Iris pigment epithelial cell (primary cell): ENCODE measurements at regions not wholly inside any gene's neighbourhood (a gene's known extent, or its start where the extent isn't known, plus 50 kb on each side); places are given as distances from the start of the nearest gene placed in this dataset.

Experiments
- DNase-seq: peaks from one replicate; pipeline ENCODE4 v3.0.0-alpha.2; 2011; ENCODE audit warnings: low read depth

DNA sequence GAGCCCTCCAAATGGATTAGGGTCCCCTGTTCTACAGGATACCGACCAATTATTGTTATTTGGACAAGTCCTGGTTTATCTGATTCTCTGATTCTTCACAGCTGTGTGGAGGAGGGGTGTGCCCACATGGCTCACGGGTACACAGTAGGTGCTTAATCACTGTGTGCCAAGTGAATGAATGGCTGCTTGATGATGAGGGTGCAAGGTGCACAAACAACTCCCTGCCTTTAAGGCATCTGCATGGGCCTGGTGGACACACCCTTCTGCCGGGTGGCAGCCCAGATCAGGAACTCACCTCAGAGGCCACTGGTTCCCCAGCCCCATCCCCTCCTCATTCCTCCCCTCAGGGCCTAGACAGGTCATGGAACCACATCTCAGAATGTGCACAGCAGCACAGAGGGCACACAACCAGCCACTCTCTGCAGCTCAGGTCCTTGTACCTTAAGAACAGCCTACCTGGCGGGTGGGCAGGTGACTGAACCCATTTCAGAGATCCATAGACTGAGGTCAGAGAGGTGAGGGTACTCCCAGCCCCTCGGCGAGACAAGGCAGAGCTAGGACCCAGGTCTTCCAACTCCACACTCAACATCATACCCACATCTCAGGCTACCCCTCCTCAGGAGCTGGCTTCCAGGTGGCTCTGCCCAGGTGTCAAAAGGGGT, 50.3 kb downstream of the SHANK2 start:
- no peak for DNase-seq

DNA sequence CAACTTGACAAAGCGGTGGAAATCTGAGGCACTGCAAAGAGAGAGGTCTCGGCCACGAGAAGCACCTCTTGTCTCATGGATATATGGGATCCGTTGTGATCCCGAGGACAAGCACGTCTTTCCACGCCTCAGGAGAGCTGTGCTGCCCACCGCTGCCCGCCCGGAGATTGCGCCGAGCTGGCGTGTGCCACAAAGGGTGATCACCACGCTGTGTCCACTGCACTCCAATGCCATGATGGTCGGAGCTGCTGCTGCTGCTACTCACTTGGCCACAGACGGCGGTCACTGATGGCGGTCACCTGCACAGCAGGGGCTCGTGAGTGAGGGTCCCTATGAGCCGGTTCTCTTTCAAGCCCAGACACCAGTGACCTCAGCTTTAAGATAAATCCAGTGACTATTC, 51.1 kb downstream of the SHANK2 start:
- no peak for DNase-seq

DNA sequence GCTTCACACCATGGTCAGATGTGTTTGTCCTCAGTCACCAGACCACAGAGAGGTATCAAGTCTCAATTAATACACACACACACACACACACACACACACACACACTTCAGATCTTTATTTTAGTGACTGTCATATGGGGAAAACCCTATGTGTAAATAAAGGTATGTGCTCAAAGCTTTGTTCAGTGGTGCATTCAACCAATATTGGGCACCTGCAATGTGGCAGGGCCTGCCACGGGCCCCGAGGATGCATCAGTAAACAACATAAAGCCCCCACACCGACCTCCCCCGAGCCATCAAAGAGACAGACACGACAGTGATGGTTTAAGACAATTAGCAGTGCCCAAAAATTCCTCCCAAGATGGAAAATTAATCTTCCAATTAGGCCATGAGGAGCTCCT, 51.6 kb downstream of the SHANK2 start:
- DNase-seq = no peak

DNA sequence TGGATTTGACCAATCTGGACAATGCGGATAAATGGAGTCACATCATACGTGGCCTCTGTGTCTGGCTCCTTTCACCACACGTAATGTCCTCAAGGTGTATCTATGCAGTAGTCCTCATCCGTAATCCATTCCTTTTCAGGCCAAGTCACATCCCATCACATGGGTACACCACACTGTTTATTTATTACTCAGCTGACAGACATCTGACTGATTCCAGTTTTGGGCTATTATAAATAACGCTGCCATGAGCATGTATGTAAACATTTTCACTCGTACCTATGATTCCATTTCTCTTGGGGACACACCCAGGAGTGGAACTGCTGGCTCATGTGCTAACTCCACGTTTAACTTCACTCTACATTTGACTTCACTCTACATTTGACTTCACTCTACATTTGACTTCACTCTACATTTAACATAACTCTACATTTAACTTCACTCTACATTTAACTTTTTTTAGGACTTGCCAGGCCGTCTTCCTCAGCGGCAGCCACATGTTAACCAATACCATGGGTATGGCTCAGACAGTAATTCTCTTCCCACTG, 52.1 kb downstream of the SHANK2 start:
- DNase-seq = no peak

DNA sequence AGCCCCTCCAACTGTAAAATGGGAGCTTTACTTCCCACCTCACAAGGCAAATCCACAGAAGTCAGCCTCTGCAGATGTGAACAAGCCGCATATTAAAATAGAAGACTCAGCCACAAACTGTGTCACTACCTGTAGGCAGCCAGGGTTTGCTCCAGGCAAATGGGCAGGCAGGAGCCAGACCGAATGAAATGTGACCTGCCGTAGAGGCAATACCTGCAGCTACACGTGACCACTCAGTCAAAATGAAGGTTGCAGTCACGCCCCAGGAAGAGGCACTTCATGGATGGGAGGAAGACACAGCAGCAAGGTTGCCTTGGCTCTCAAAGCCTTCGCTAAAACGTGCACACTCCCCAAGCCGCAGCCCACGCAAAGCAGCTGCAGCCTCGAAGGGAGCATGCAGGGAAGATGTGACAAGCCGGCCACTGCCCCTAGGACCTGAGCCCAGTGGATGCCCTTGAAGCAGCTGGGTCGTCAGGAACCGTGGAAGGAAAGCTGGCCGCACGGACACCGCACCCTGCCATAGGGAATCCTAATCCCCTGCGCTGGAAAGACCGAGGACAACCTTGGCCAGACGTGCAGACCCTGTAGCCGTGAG, 53.1 kb downstream of the SHANK2 start:
- DNase-seq = no peak

DNA sequence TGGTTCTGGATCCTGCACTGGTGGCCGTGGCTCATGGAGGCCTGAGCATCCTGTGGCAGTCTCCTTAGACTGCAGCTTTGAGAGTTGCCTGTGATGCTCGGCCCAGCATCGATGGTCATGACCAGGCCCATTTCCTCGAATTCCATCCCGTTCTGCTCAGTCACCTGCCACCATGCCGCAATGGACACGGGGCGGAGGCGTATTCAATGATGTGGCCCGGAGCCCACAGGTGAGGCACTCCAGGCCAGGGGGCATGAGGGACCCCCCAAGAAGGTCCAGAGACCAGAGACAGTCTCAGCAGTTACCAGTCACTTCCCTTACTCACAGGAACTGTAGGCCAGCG, 53.6 kb downstream of the SHANK2 start:
- no peak for DNase-seq

DNA sequence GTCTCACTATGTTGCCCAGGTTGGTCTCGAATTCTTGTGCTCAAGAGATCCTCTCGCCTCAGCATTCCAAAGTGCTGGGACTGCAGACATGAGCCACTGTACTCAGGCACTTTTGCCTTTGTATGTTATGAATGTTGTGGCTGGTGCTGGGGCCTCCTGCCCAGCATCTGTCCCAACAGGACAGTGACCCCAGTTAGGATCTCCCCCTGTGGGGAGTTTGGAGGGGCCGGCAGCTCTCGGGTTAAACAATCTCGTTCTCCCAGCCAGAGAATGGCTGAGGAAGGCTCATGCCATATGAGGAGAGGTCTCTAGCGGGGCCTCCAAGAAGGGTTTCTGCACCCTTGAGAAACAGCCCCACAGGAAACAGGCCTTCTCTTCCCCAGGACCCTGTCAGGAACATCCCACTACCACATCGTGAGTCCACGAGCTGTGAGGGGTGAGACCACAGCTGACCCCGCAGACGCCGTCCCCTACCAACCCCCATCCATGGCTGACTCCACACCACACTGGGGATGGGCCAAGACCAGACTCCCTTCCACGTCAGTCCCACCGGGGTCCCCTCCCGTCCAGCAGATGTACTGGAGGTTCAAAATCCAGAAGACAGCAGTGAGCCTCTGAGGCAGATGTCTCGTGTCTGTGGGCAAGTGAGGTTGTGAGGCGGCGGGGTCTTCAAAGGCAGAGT, 54.1 kb downstream of the SHANK2 start:
- no peak for DNase-seq

DNA sequence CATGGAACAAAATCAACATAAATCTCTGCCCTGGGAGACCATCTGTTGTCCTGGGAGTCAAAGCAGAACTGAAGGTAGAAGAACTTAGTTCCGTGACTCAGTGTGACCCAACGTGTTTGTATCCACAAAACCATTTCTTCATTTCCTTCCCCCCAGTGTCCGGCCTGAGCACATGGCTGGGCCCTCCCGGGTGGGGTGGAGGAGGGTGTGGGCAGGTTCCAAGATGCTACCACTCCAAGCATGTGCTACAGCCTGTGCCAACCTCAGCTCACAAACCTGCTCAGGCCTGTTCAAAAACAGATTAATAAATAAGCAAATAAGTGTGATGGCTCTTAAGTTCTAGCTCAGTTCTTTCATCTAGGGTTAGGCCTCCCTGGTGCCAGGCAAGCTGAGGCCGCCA, 55.3 kb downstream of the SHANK2 start:
- DNase-seq = no peak

DNA sequence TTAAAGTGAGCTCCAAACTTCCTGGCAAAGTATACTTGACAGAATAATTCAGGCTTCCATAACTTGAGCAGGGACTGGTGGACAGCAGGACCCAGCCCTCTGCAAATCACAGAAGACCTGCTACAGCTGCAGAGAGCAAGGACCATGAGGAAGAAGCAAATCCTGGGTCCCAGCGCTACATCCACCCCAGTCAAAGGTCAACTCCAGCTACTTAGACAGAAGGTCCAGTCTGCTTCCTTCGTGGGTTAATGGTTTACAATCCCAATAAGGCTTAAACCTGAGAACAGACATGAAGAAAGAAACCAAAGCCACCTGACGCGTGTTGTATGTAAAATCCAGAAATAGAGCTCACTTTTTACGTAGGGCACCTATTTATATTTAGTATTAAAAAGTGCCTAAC, 57.7 kb downstream of the SHANK2 start:
- DNase-seq = no peak

DNA sequence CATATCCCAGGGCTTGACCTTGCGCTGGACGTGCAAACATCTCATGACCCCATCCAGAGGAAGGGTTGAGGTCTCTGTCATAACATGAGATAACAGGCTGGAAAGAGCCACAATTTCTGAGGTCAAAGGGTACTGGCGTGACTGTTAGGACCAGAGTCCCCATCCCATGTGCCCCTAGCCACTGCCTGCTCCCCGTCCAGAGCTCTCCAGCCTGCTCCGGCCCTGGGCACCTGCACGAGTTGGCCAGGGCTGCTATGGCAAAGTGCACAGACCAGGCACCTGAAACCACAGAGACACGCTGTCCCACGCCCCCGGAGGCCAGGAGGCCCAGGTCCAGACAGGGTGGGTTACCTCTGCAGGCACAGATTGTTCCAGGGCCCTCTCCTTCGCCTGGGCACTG, 58.9 kb downstream of the SHANK2 start:
- no peak for DNase-seq

DNA sequence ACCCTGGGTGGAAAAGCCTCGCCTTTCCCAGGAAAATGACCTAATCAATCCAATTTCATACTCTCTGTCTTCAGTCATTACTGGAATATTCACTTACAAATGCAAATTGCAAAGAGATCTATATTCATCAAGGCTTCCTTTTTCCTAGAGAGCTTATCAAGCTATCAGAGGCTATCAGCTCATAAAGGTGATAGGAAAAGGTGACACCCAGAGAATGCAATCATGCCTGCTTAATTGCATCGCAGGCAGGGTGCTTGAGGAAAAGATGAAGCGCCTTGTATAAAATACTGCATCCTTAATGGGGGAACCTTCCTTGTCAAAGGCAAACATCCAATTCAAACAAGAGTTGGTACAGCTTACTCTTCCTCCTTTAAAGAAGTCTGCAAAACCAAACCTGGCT, 59.7 kb downstream of the SHANK2 start:
- no peak for DNase-seq

DNA sequence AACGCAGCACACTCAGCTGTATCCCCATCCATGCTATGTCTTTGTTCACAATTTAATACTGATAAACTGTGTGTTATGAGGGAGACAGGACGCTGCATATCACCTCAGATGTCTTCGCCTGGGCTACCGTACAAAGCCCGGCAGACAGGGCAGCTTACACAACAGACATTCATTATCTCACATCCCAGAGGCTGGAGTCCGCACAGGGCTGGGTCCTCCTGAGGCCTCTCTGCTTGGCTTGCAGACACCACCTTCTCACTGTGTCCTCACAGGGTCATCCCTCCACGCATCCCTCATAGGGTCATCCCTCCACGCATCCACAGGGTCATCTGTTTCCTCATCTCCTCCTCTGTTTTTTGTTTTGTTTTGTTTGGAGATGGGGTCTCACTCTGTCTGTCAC, 61.2 kb downstream of the SHANK2 start:
- DNase-seq = no peak

DNA sequence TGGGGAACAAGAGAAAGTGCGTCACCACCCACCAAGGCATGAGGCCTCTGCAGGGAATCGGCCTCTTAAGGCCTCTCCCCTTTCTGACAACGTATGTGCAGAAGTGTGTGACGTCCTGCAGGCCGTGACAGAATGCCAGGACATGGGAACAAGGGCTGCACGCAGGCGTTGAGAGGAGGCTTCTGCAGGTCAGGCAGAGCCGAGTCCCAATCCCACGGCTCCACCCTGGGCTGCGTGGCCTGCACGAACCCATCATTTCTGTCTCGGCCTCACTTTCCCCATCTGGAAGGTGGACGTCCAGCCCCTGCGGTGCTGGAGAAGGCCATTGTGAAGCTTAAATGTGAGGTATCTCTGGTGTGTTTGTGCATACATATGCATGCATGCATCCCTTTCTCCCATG, 61.8 kb downstream of the SHANK2 start:
- DNase-seq = no peak

DNA sequence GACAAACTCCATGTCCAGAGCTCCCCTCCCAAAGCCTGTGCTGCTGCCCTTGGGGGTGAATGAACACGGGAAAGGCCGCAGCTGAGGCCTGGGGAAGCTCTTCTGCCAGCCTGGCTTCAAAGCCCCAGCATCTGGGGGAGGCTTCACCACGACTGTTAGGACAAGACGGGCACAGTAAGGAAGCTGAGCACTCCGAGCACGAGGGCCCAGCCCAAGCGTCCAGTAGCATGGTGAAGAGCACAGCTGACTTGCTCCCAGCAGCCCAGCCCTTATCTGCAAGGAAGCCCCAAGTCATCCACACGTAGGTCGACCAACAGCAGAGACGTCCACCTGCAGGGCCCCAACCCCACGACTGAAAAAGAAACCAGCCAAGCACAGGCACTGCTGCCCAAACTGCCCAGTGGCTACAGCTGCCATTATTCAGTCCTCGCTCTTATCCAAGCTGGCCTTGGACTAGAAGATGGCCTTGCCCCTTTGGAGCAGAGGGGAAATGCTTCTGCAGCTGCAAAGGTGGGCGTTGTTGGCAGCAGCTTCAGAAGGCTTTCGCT, 62.5 kb downstream of the SHANK2 start:
- DNase-seq = no peak

DNA sequence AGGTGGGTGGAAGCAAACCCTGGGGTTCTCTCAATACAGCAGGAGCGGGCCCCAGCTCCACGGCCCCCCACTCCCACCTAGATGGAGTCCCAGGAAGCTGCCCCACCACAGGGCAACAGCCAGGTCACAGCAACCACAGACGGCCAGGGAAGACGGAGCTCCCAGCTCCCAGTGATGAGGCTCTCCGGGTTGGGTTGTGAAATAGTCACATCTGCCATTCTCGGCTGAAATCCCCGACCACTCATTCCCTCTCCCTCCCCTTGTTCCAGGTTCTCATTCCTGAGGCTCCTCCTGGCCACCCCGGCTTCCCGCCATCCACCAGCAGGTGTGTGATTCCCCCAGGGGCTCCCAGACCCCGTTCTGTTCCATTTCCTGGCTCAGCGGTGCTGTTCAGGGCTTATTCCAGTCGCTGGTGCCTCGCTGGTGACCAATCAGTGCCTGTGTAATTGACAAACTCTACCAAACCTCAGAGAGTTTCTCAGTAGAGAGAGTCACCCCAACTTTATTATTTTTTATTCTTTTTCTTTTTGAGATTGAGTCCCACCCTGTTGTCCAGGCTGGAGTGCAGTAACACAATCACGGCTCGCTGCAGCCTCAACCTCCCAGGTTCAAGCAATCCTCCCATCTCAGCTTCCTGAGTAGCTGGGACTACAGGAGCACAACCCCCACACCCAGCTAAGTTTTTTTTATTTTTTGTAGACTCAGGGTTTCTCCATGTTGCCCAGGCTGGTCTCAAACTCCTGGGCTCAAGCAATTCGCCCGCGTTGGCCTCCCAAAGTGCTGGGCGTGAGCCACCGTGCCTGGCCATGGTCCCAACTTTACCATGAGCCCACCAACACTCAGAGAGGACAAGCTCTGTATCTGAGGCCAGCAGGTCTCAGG, 63.2 kb downstream of the SHANK2 start:
- DNase-seq = no peak

DNA sequence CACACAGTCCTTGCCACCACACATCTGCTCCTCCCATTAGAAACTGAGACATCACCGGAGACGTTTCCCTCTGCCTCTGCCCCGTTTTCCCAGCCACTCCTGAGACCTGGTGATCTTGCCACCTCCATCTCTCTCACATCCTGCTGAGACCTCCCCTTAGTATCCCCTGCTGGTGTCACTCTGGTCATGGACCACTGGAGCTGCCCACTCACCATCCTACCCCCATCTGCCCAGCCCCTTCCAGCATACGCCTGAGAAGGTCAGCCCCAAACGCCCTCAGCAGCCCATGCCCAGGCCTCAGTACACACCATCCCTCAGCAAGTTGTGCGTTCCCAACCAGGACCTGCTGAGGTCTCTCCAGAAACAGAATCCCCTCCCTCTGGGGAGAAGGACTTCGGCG, 64.3 kb downstream of the SHANK2 start:
- no peak for DNase-seq

DNA sequence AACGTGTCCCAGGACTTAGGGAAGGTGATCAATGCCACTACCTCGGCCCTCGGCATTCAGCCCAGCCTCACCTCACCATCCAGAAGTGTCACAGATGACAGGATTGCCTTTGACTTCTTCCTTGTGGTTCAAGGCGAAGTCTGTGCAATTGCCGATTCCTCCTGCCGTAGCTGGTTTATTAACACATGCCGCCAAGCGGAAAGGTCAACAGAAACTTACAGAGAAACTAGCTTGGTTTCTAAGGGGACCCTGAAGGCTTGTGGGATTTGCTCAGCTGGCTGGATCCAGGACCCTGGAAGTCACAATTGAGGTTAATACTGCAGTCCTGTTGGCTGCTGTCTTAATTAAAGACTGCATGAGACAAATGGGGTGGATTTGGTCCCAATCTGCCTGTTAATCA, 65.6 kb downstream of the SHANK2 start:
- no peak for DNase-seq

DNA sequence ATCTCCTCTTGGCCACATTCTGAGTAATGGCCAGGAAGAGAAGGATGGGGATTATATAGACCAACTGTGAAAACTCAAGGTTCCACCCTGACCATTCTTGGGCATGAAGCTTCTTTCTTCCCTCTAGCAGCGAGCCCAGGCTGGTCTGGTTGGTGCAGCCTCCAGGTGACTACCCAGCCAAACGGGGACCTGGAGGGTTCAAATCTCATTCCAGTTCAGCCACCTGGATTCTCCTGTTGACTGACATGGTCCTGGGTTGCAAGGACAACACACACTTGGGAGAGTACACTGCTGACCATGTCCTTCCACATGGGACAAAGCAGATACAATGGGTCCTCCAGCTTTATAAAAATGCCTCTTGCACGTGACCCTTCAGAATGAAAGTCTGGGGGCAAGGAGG, 67.0 kb downstream of the SHANK2 start:
- no peak for DNase-seq

DNA sequence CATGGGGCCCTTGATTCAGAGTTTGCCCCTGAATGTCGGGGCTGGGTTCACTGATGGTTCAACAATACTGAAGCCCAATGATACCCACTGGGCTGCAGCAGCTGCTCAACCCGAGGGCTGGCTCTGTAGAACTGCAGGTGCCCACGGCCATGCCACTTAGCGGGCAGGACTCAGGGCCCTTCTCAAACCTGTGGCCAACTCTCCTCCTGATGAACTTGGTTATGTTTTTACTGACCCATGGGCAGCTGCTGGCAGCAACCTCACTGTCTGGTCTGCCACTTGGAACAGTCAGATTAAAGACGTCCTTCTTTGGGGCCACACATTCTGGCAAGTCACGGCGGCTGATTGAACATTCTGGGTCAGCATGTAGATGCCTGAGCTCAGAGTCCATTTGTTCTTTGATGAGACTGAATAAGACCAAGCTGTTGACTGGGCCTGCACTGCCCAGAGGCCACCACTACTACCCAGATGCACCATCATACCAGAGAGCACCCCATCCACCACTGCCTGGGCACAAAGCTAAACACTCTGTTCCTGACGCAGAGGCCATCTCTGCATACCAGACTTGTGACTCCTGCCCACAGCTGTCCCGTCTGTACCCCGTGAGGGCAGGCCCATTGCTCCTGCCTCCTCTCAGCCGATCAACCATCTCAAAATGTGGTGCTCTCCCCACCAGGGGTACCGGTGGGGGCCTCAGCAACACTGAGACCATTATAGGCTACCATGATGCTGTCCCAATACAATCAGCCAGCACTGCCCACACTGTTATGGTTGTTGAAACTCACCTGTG, 67.8 kb downstream of the SHANK2 start:
- no peak for DNase-seq

DNA sequence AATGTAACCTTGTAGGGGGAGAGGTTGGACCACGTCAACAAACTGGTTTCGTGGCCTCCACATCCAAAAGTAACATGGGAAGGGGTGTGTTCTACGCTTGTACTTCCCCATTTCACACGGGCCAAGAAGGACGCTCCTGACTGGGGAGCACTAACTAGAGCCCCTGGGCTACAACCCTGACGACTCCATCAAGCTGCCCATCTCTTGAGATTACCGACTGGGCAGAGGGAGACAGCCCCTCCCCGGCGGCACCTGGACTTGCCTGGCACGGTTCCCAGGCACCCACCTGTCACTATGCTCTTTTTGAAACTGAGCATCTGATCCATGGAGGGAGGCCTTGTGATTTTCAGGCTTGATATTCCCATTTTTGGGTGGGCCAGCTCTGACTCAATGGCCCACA, 68.5 kb downstream of the SHANK2 start:
- DNase-seq = no peak
